Gastrocnemius medialis (tissue), 4 donors: ENCODE measurements at regions not wholly inside any gene's neighbourhood (a gene's known extent, or its start where the extent isn't known, plus 50 kb on each side); places are given as distances from the start of the nearest gene placed in this dataset.

Experiments used
- CTCF ChIP-seq, 5 experiments: fragments of 450-650 bp in 3 of 5; fragments of 200-600 bp in 2 of 5; sonication (generic) in 2 of 5; IDR thresholded peaks in 4 of 5; conservative IDR thresholded peaks in 1 of 5; 1 replicate in 4 of 5; 2 replicates in 1 of 5; pipeline ENCODE4 v1.5.1; 2016 to 2019; ENCODE audit warnings: antibody characterized with exemption in 5 of 5, mild to moderate bottlenecking in 3 of 5, moderate library complexity in 3 of 5
- POLR2A ChIP-seq, 2 donors: fragments of 450-650 bp; IDR thresholded peaks; one replicate each; pipeline ENCODE4 v1.6.1; 2017; ENCODE audit warnings: antibody characterized with exemption in 2 of 2, mild to moderate bottlenecking in 2 of 2, moderate library complexity in 2 of 2

- no peak for TF ChIP-seq CTCF (IDR thresholded peaks at IDR 0.05 in 4 of 5, conservative IDR thresholded peaks at IDR 0.05 in 1 of 5)
- no peak for TF ChIP-seq POLR2A (IDR thresholded peaks at IDR 0.05)
Measured at GRCh38 chr5:12845549-12846159, 941.4 kb upstream of the CTNND2 start.
